ENCODE measurements at regions not wholly inside any gene's neighbourhood (a gene's known extent, or its start where the extent isn't known, plus 50 kb on each side); places are given as distances from the start of the nearest gene placed in this dataset.
A peak's percentile ranks its signal among the peaks of the same experiment; 100 is the strongest.

DNA sequence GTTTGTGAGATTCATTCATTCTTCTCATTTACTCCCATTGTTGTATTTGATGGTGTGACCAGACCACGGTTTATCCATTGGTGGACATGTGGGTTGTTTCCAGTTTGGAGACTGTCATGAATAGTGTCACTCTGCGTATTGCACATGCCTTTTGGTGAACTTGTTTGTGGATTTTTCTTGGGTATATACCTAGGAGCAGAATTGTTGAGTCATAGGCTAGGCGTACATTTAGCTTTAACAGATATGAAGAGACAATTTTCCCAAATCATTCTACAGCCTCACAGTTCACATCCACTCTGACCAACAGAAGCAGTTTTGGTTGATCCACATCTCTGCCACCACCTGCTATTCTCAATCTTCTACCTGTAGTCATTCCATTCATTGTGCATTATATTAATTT, 66.0 kb upstream of the FAM20C start:
- peaks cover 0 to 3% (median 0%) of the 10 kb centered on the region in 5 donors for H3K27me3 ChIP-seq (ENCODE audit: control insufficient read depth in 5 of 5, insufficient read depth in 4 of 5, low read length in 5 of 5)
- no peaks in the 10 kb centered on the region for H3K36me3 ChIP-seq (ENCODE audit: control insufficient read depth in 5 of 5, insufficient read depth in 5 of 5, low read length in 5 of 5)
- H3K4me3 ChIP-seq (ENCODE audit: low read depth in 1 of 5, low read length in 5 of 5) = no peak overlapping the region
- H3K4me1 ChIP-seq (ENCODE audit: control insufficient read depth in 5 of 5, insufficient read depth in 5 of 5, low read length in 5 of 5) = peaks cover 11 to 34% (median 22%) of the 10 kb centered on the region in 5 donors
- H3K9me3 ChIP-seq (ENCODE audit: control insufficient read depth in 5 of 5, low read length in 5 of 5) = no peaks in the 10 kb centered on the region
- no peak overlapping the region for H3K27ac ChIP-seq (ENCODE audit: low read depth, low read length)
- no peak overlapping the region for H3K9ac ChIP-seq (ENCODE audit: low read length in 5 of 5)

- Histone ChIP-seq H3K4me1 (ENCODE audit: control insufficient read depth in 5 of 5, insufficient read depth in 5 of 5, low read length in 5 of 5) (peaks cover 11 to 36% (median 29%) of the 10 kb centered on the region in 5 donors), H3K4me3 (ENCODE audit: low read depth in 1 of 5, low read length in 5 of 5) (no peak overlapping the region), H3K27me3 (ENCODE audit: control insufficient read depth in 5 of 5, insufficient read depth in 4 of 5, low read length in 5 of 5) (peaks cover 0 to 5% (median 0%) of the 10 kb centered on the region in 5 donors), H3K27ac (ENCODE audit: low read depth, low read length) (no peak overlapping the region), H3K9me3 (ENCODE audit: control insufficient read depth in 5 of 5, low read length in 5 of 5) (no peaks in the 10 kb centered on the region), H3K9ac (ENCODE audit: low read length in 5 of 5) (no peak overlapping the region), H3K36me3 (ENCODE audit: control insufficient read depth in 5 of 5, insufficient read depth in 5 of 5, low read length in 5 of 5) (no peaks in the 10 kb centered on the region)
These were observed 65.2 kb upstream of the FAM20C start for GRCh38 chr7:127064-127598.

- Histone ChIP-seq H3K4me3 (ENCODE audit: low read depth in 1 of 5, low read length in 5 of 5) (no peak overlapping the region), H3K9me3 (ENCODE audit: control insufficient read depth in 5 of 5, low read length in 5 of 5) (no peaks in the 10 kb centered on the region), H3K36me3 (ENCODE audit: control insufficient read depth in 5 of 5, insufficient read depth in 5 of 5, low read length in 5 of 5) (no peaks in the 10 kb centered on the region), H3K4me1 (ENCODE audit: control insufficient read depth in 5 of 5, insufficient read depth in 5 of 5, low read length in 5 of 5) (peaks cover 11 to 36% (median 29%) of the 10 kb centered on the region in 5 donors), H3K27ac (ENCODE audit: low read depth, low read length) (no peak overlapping the region), H3K9ac (ENCODE audit: low read length in 5 of 5) (no peak overlapping the region), H3K27me3 (ENCODE audit: control insufficient read depth in 5 of 5, insufficient read depth in 4 of 5, low read length in 5 of 5) (peaks cover 0 to 5% (median 0%) of the 10 kb centered on the region in 5 donors)
These were observed 63.9 kb upstream of the FAM20C start for GRCh38 chr7:128171-129080.

DNA sequence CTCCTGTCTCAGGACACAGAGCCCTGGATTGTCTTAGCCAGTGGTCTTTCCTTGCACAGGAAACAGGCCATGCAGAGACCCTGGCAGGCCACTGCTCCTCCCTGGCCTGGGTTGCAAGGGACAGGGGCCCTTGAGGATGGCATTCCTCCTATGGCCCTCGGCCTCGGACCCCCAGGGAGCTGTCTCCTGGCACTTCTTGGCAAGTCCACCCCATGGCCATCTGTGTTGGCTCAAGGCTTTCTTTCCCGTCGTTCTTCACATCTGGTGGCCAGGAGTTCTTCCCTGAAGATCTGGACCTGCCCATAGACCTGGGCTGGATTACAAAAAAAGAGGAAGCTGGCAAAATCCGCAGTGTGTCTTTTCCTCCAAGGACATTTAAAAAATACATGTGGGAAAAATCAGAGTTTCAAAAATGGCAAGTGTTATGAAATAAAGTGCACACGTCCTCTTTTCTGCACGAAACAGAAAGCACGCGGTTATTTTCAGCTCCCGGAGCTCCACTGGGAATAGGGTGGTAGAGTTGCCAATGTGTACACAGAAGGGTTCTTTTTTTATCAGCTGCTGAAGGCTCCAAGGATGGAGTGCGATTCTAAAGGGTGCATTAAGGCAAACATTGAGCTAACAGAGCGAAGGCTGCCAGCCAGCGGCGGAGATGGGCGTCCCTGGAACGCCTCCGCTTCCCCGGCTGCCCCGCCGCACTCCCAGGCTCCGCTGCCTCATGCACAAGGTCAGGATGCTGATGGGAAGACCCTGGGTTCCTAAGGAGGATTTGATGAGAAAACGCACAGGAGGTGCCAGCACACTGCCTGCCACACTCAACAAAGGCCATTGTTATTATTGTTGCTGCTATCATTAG, 62.8 kb upstream of the FAM20C start:
- H3K9me3 ChIP-seq (ENCODE audit: control insufficient read depth in 5 of 5, low read length in 5 of 5) = no peaks in the 10 kb centered on the region
- no peak overlapping the region for H3K27ac ChIP-seq (ENCODE audit: low read depth, low read length)
- H3K27me3 ChIP-seq (ENCODE audit: control insufficient read depth in 5 of 5, insufficient read depth in 4 of 5, low read length in 5 of 5) = peaks cover 0 to 5% (median 0%) of the 10 kb centered on the region in 5 donors
- H3K4me3 ChIP-seq (ENCODE audit: low read depth in 1 of 5, low read length in 5 of 5) = peak overlapping the region; percentile 19 to 45 (median 20)
- no peaks in the 10 kb centered on the region for H3K36me3 ChIP-seq (ENCODE audit: control insufficient read depth in 5 of 5, insufficient read depth in 5 of 5, low read length in 5 of 5)
- H3K9ac ChIP-seq (ENCODE audit: low read length in 5 of 5) = no peak overlapping the region
- H3K4me1 ChIP-seq (ENCODE audit: control insufficient read depth in 5 of 5, insufficient read depth in 5 of 5, low read length in 5 of 5) = peaks cover 11 to 35% (median 29%) of the 10 kb centered on the region in 5 donors

GRCh38 chr7:130222-130572, 62.2 kb upstream of the FAM20C start:
- Histone ChIP-seq H3K4me3 (ENCODE audit: low read depth in 1 of 5, low read length in 5 of 5) (peak overlapping the region; percentile 19 to 45 (median 20)), H3K4me1 (ENCODE audit: control insufficient read depth in 5 of 5, insufficient read depth in 5 of 5, low read length in 5 of 5) (peaks cover 7 to 31% (median 27%) of the 10 kb centered on the region in 5 donors), H3K36me3 (ENCODE audit: control insufficient read depth in 5 of 5, insufficient read depth in 5 of 5, low read length in 5 of 5) (no peaks in the 10 kb centered on the region), H3K9me3 (ENCODE audit: control insufficient read depth in 5 of 5, low read length in 5 of 5) (no peaks in the 10 kb centered on the region), H3K9ac (ENCODE audit: low read length in 5 of 5) (no peak overlapping the region), H3K27ac (ENCODE audit: low read depth, low read length) (no peak overlapping the region), H3K27me3 (ENCODE audit: control insufficient read depth in 5 of 5, insufficient read depth in 4 of 5, low read length in 5 of 5) (peaks cover 0 to 5% (median 0%) of the 10 kb centered on the region in 5 donors)

- Histone ChIP-seq H3K9me3 (ENCODE audit: control insufficient read depth in 5 of 5, low read length in 5 of 5) (no peaks in the 10 kb centered on the region), H3K36me3 (ENCODE audit: control insufficient read depth in 5 of 5, insufficient read depth in 5 of 5, low read length in 5 of 5) (no peaks in the 10 kb centered on the region), H3K27ac (ENCODE audit: low read depth, low read length) (no peak overlapping the region), H3K9ac (ENCODE audit: low read length in 5 of 5) (no peak overlapping the region), H3K27me3 (ENCODE audit: control insufficient read depth in 5 of 5, insufficient read depth in 4 of 5, low read length in 5 of 5) (peaks cover 0 to 5% (median 4%) of the 10 kb centered on the region in 5 donors), H3K4me1 (ENCODE audit: control insufficient read depth in 5 of 5, insufficient read depth in 5 of 5, low read length in 5 of 5) (peaks cover 7 to 31% (median 27%) of the 10 kb centered on the region in 5 donors), H3K4me3 (ENCODE audit: low read depth in 1 of 5, low read length in 5 of 5) (no peak overlapping the region)
These were observed 61.2 kb upstream of the FAM20C start for GRCh38 chr7:130875-131780.

DNA sequence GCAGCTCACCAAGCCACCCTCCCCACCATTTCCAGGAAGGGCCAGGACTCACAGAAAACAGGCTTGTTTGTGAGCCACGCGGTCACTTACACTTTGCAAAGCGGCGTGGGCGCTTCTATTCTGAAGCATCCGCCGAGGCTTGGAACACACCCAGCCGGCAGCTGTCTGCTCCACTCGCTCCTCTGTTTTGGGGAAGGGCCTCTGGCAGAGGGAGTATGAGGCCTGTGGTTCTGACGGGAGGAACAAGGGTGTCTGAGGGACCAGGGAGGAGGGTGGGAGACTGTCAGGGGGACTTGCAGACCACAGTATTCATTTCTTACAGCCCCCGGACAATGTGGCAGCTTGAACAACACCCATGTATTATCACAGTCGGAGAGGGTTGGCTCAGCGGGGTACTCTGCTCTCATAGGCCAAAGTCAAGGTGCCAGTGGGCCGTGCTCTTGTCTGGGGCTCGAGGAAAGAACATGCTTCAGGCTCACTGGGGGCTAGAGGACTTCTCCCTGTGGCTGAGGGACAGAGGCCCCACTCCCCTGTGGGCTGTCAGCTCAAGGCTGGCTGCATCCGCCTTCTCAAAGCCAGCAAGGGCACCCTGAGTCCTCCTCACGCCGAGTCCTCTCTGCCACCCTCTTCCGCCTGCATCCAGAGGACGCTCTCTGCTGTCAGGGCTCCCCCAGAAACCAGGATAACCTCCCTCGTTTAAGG, 60.4 kb upstream of the FAM20C start:
- Histone ChIP-seq H3K9ac (ENCODE audit: low read length in 5 of 5) (no peak overlapping the region), H3K9me3 (ENCODE audit: control insufficient read depth in 5 of 5, low read length in 5 of 5) (no peaks in the 10 kb centered on the region), H3K27me3 (ENCODE audit: control insufficient read depth in 5 of 5, insufficient read depth in 4 of 5, low read length in 5 of 5) (peaks cover 0 to 5% (median 4%) of the 10 kb centered on the region in 5 donors), H3K4me3 (ENCODE audit: low read depth in 1 of 5, low read length in 5 of 5) (no peak overlapping the region), H3K27ac (ENCODE audit: low read depth, low read length) (no peak overlapping the region), H3K36me3 (ENCODE audit: control insufficient read depth in 5 of 5, insufficient read depth in 5 of 5, low read length in 5 of 5) (no peaks in the 10 kb centered on the region), H3K4me1 (ENCODE audit: control insufficient read depth in 5 of 5, insufficient read depth in 5 of 5, low read length in 5 of 5) (peaks cover 7 to 31% (median 27%) of the 10 kb centered on the region in 5 donors)

DNA sequence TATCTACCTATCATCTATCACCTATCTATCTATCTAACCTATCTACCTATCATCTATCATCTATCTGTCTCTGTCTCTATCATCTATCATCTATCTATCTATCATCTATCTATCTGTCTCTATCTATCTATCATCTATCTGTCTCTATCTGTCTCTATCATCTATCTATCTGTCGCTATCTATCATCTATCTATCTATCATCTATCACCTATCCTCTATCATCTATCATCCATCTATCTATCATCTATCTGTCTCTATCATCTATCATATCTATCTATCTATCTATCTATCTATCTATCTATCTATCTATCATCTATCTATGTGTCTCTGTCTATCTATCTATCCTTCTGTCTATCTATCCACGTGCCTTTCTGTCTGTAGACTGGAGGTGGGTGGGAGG, 59.5 kb upstream of the FAM20C start:
- Histone ChIP-seq H3K9me3 (ENCODE audit: control insufficient read depth in 5 of 5, low read length in 5 of 5) (no peaks in the 10 kb centered on the region), H3K4me1 (ENCODE audit: control insufficient read depth in 5 of 5, insufficient read depth in 5 of 5, low read length in 5 of 5) (peaks cover 7 to 31% (median 27%) of the 10 kb centered on the region in 5 donors), H3K36me3 (ENCODE audit: control insufficient read depth in 5 of 5, insufficient read depth in 5 of 5, low read length in 5 of 5) (no peaks in the 10 kb centered on the region), H3K27ac (ENCODE audit: low read depth, low read length) (no peak overlapping the region), H3K4me3 (ENCODE audit: low read depth in 1 of 5, low read length in 5 of 5) (no peak overlapping the region), H3K27me3 (ENCODE audit: control insufficient read depth in 5 of 5, insufficient read depth in 4 of 5, low read length in 5 of 5) (peaks cover 0 to 5% (median 4%) of the 10 kb centered on the region in 5 donors), H3K9ac (ENCODE audit: low read length in 5 of 5) (no peak overlapping the region)

DNA sequence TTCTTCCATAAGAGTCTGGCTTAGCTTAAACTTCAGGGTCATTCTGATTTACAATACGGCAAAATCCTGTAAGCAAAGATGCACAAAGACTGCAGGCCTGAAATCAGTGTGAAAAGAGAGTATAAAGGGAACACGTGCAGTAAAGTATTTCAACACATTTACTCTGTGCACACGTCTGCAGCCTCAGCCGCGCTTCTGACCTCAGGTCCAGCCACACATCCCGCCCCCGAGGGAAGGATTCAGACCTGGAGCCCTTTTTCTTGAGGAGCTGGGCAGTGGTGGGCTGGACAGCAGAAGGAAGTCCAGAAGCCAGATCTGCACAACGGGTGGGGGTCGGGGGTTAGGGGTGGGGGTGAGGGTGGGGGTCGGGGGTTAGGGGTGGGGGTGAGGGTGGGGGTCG, 58.9 kb upstream of the FAM20C start:
- H3K27ac ChIP-seq (ENCODE audit: low read depth, low read length) = no peak overlapping the region
- no peak overlapping the region for H3K4me3 ChIP-seq (ENCODE audit: low read depth in 1 of 5, low read length in 5 of 5)
- peaks cover 7 to 31% (median 27%) of the 10 kb centered on the region in 5 donors for H3K4me1 ChIP-seq (ENCODE audit: control insufficient read depth in 5 of 5, insufficient read depth in 5 of 5, low read length in 5 of 5)
- H3K9ac ChIP-seq (ENCODE audit: low read length in 5 of 5) = no peak overlapping the region
- H3K27me3 ChIP-seq (ENCODE audit: control insufficient read depth in 5 of 5, insufficient read depth in 4 of 5, low read length in 5 of 5) = peaks cover 0 to 5% (median 4%) of the 10 kb centered on the region in 5 donors
- H3K36me3 ChIP-seq (ENCODE audit: control insufficient read depth in 5 of 5, insufficient read depth in 5 of 5, low read length in 5 of 5) = no peaks in the 10 kb centered on the region
- no peaks in the 10 kb centered on the region for H3K9me3 ChIP-seq (ENCODE audit: control insufficient read depth in 5 of 5, low read length in 5 of 5)

Data from subcutaneous abdominal adipose tissue (tissue), 5 donors.